PC-3 (cell line): ENCODE measurements at regions not wholly inside any gene's neighbourhood (a gene's known extent, or its start where the extent isn't known, plus 50 kb on each side); places are given as distances from the start of the nearest gene placed in this dataset.

Source experiments
- ATAC-seq: fragments of 200-7000 bp; cut with Tn5 transposase; 2 replicates; pipeline ENCODE4 v1.9.1; 2020; ENCODE audit warnings: mild to moderate bottlenecking, moderate library complexity
- BruUV-seq: library from RNA; stranded (reverse); fragments of 400-500 nt; replicated peaks from 2 replicates; lab custom pipeline; 2021; lab: Mats Ljungman, UMichigan
- CTCF ChIA-PET: fragments of 300-600 bp; sonication (Branson Sonifier 250); formaldehyde crosslinking; loops from one replicate; lab custom pipeline; 2022; ENCODE audit warnings: antibody characterized with exemption; lab: Charles Lee
- POLR2A ChIA-PET: fragments of 300-600 bp; sonication (Branson Sonifier 250); formaldehyde crosslinking; loops from one replicate; lab custom pipeline; 2022; ENCODE audit warnings: antibody characterized with exemption; ENCODE audit not compliant: unreplicated experiment; lab: Charles Lee
- DNase-seq: peaks from one replicate; pipeline ENCODE4 v3.0.0-alpha.2; 2015
- H2AFZ ChIP-seq: fragments of 300-600 bp; sonication (generic); 2 replicates; pipeline ENCODE4 v1.6.0; 2016; ENCODE audit warnings: antibody characterized with exemption, low read length
- H3F3A ChIP-seq: fragments of 300-600 bp; sonication (generic); one replicate; pipeline ENCODE4 v1.6.0; 2017; ENCODE audit warnings: antibody characterized with exemption, low read length, control low read depth, mild to moderate bottlenecking; ENCODE audit not compliant: unreplicated experiment
- H3K27ac ChIP-seq: fragments of 300-600 bp; sonication (generic); 2 replicates; pipeline ENCODE4 v1.5.1; 2016; ENCODE audit warnings: mild to moderate bottlenecking, low read length
- H3K27me3 ChIP-seq: fragments of 300-600 bp; sonication (generic); 2 replicates; pipeline ENCODE4 v1.6.1; 2016; ENCODE audit warnings: low read length, mixed read lengths
- H3K36me3 ChIP-seq: fragments of 300-600 bp; sonication (generic); 2 replicates; pipeline ENCODE4 v1.6.1; 2016; ENCODE audit warnings: low read depth, mixed run types, low read length, mixed read lengths
- H3K4me1 ChIP-seq: fragments of 300-600 bp; sonication (generic); 2 replicates; pipeline ENCODE4 v1.5.1; 2016; ENCODE audit warnings: low read length; ENCODE audit not compliant: insufficient read depth
- H3K4me2 ChIP-seq: fragments of 300-600 bp; sonication (generic); 2 replicates; pipeline ENCODE4 v1.6.0; 2016; ENCODE audit warnings: low read length
- H3K4me3 ChIP-seq: fragments of 300-600 bp; sonication (generic); 2 replicates; pipeline ENCODE4 v1.5.1; 2016; ENCODE audit warnings: mild to moderate bottlenecking, low read length, mixed read lengths
- H3K79me2 ChIP-seq: fragments of 300-600 bp; sonication (generic); 2 replicates; pipeline ENCODE4 v1.6.1; 2017; ENCODE audit warnings: low read length, mixed read lengths
- H3K9ac ChIP-seq: fragments of 300-600 bp; sonication (generic); 2 replicates; pipeline ENCODE4 v1.6.0; 2016; ENCODE audit warnings: mild to moderate bottlenecking, low read length
- H3K9me2 ChIP-seq: fragments of 300-600 bp; sonication (generic); replicated peaks from 2 replicates; pipeline ENCODE4 v1.6.1; 2016; ENCODE audit warnings: mixed run types, low read length, mixed read lengths
- H3K9me3 ChIP-seq: fragments of 300-600 bp; sonication (generic); 2 replicates; pipeline ENCODE4 v1.6.1; 2016; ENCODE audit warnings: low read length, mixed read lengths
- H4K20me1 ChIP-seq: fragments of 300-600 bp; sonication (generic); 2 replicates; pipeline ENCODE4 v1.6.1; 2016; ENCODE audit warnings: low read length, mixed read lengths
- EZH2 ChIP-seq: fragments of 300-600 bp; sonication (generic); IDR thresholded peaks from one replicate; pipeline ENCODE4 v1.6.1; 2017; ENCODE audit warnings: antibody characterized with exemption, mild to moderate bottlenecking, low read length; ENCODE audit not compliant: unreplicated experiment
- EZH2phosphoT487 ChIP-seq: fragments of 300-600 bp; sonication (generic); IDR thresholded peaks from 2 replicates; pipeline ENCODE4 v1.6.1; 2018; ENCODE audit warnings: mild to moderate bottlenecking, antibody characterized with exemption, low read length, borderline replicate concordance
- intact Hi-C: fragments of 100-400 bp; cut with micrococcal nuclease; formaldehyde crosslinking; loops from 2 replicates; pipeline ENCODE4 v1.9.0; 2023
- TF ChIP-seq, protein P1 (sequence below): fragments of 300-600 bp; sonication (generic); conservative IDR thresholded peaks from 2 replicates; pipeline ENCODE4 v1.5.1; 2017; ENCODE audit warnings: antibody characterized with exemption, low read depth, mild to moderate bottlenecking, low read length

DNA sequence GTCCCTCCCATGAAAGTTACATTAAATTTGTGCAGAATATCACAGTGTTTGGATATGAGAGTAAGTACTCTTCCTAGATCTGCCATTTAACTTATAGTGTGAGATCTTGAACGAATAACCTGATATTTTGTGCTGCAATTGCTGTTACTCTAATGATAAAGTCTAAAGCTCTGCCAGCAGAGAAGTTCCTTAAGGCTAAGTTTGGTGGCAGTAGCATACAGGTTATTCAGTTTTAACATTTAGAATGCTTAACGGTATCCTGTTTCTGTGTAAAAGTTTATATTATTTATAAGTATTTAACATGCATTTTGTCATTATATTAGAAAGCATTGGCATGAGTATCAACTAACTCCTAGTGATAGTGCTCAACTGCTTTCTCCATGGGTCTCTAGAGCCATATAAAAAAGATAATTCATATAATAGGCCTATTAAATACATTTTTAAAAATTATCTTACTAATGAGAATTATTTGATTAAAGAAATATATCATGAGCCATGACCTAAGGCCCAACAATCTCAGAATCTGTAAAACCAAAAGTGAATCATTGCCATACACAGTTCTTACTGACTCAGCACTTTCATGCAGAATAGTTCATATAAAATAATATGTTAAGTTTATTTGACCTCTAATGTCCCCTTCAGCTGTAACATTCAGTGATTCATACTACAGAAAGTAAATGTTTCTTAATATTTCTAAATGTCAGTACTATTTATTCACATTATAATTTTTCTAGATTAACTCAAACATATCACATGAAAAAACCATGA lies 1058.6 kb downstream of the TRHDE start:
- TF ChIP-seq EZH2phosphoT487: no peak
- TF ChIP-seq, protein P1, sequence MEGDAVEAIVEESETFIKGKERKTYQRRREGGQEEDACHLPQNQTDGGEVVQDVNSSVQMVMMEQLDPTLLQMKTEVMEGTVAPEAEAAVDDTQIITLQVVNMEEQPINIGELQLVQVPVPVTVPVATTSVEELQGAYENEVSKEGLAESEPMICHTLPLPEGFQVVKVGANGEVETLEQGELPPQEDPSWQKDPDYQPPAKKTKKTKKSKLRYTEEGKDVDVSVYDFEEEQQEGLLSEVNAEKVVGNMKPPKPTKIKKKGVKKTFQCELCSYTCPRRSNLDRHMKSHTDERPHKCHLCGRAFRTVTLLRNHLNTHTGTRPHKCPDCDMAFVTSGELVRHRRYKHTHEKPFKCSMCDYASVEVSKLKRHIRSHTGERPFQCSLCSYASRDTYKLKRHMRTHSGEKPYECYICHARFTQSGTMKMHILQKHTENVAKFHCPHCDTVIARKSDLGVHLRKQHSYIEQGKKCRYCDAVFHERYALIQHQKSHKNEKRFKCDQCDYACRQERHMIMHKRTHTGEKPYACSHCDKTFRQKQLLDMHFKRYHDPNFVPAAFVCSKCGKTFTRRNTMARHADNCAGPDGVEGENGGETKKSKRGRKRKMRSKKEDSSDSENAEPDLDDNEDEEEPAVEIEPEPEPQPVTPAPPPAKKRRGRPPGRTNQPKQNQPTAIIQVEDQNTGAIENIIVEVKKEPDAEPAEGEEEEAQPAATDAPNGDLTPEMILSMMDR: no peak
- no peak for TF ChIP-seq EZH2
- ATAC-seq: no peak

DNA sequence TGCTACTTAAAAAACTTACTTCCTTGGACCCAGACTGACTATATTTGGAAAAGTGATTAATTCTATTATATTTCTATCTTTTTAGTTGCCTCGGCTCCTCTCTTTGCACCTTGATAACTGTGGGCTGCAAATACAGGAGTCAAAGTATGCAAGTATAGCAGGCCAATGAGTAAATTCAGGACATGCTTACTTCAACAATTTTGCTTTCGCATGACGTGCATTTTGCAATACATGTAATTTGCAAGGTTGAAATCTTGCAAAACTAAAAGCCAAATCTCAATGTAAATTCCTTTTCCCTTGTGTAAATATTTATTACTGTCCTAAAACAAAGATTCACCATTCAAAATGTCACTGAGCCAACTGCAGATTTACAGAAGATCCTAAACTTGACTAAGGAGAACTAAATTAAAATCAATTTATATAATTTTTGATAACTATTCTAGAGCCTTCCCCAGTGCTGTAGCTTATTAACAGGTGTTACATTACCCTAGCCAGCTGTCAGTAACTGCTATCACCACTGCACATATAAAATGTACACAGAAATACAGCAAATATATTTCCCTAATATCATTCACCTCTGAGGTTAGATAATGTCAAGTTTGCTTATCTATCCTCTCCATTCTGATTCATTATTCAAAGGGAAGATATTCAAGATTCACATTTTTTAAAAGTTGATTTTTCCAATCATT lies 1069.5 kb downstream of the TRHDE start:
- no TSS peak for BruUV-seq

More for the DNA sequence above, 1058.6 kb downstream of the TRHDE start:
- DNase-seq: no peak
- Histone ChIP-seq H3K9me2 (no peaks in the 10 kb centered on the region), H3K27ac (no peak overlapping the region), H3K4me1 (no peaks in the 10 kb centered on the region), H3K36me3 (no peaks in the 10 kb centered on the region), H3K4me2 (no peak overlapping the region), H2AFZ (no peak overlapping the region), H3K27me3 (no peaks in the 10 kb centered on the region), H3K9me3 (no peaks in the 10 kb centered on the region), H3K4me3 (no peak overlapping the region), H3F3A (no peaks in the 10 kb centered on the region), H3K79me2 (no peaks in the 10 kb centered on the region), H3K9ac (no peak overlapping the region), H4K20me1 (no peaks in the 10 kb centered on the region)
- BruUV-seq: no TSS peak
- ChIA-PET CTCF (no interaction called here), POLR2A (no interaction called here)
- intact Hi-C loops: no loop called here

More for the DNA sequence above, 1069.5 kb downstream of the TRHDE start:
- Histone ChIP-seq H3K4me2 (no peak overlapping the region), H4K20me1 (no peaks in the 10 kb centered on the region), H3F3A (no peaks in the 10 kb centered on the region), H3K27ac (no peak overlapping the region), H3K36me3 (no peaks in the 10 kb centered on the region), H3K9ac (no peak overlapping the region), H2AFZ (no peak overlapping the region), H3K79me2 (no peaks in the 10 kb centered on the region), H3K27me3 (no peaks in the 10 kb centered on the region), H3K9me2 (no peaks in the 10 kb centered on the region), H3K9me3 (no peaks in the 10 kb centered on the region), H3K4me3 (no peak overlapping the region), H3K4me1 (no peaks in the 10 kb centered on the region)
- CTCF ChIA-PET: no interaction called here
- POLR2A ChIA-PET: no interaction called here
- TF ChIP-seq EZH2 (no peak), EZH2phosphoT487 (no peak)
- TF ChIP-seq, protein P1: no peak
- no peak for DNase-seq
- intact Hi-C loops: no loop called here
- ATAC-seq: no peak
